Activated naive CD4-positive, alpha-beta T cell treated with anti-CD3 and anti-CD28 coated beads for 36 hours (primary cell): ENCODE measurements at regions not wholly inside any gene's neighbourhood (a gene's known extent, or its start where the extent isn't known, plus 50 kb on each side); places are given as distances from the start of the nearest gene placed in this dataset.
"Not testable (repeated sequence)": the region's sequence is repeated elsewhere in the genome, so short reads cannot be mapped to it uniquely, and the experiment has no call there.

Source experiments
- CTCF ChIA-PET: fragments of 350-600 bp; sonication (Branson Sonifier 250); formaldehyde crosslinking; loops from one replicate; lab custom pipeline; 2021; ENCODE audit warnings: antibody characterized with exemption; lab: Charles Lee
- DNase-seq: peaks from one replicate; pipeline ENCODE4 v3.0.0-alpha.2; 2020
- H3K27ac Mint-ChIP-seq: one replicate; pipeline ENCODE4 v1.8.0; 2021; ENCODE audit warnings: mild to moderate bottlenecking, mixed read lengths
- H3K27me3 Mint-ChIP-seq: one replicate; pipeline ENCODE4 v1.8.0; 2021; ENCODE audit warnings: low read depth, mixed read lengths
- H3K36me3 Mint-ChIP-seq: one replicate; pipeline ENCODE4 v1.8.0; 2021; ENCODE audit warnings: low read depth, mixed read lengths
- H3K4me1 Mint-ChIP-seq: one replicate; pipeline ENCODE4 v1.8.0; 2021; ENCODE audit warnings: low read depth, mixed read lengths
- H3K4me3 Mint-ChIP-seq: one replicate; pipeline ENCODE4 v1.8.0; 2021; ENCODE audit warnings: mild to moderate bottlenecking, moderate library complexity, mixed read lengths
- H3K9me3 Mint-ChIP-seq: one replicate; pipeline ENCODE4 v1.8.0; 2021; ENCODE audit warnings: mixed read lengths
- intact Hi-C: fragments of 100-400 bp; cut with micrococcal nuclease; formaldehyde crosslinking; loops from one replicate; pipeline ENCODE4 v1.15.1; 2023

- DNase-seq, result no peak
- Mint-ChIP-seq H3K27ac (no peak overlapping the region), H3K4me1 (no peaks in the 10 kb centered on the region), H3K9me3 (peaks cover 13% of the 10 kb centered on the region), H3K36me3 (no peaks in the 10 kb centered on the region), H3K27me3 (no peaks in the 10 kb centered on the region), H3K4me3 (no peak overlapping the region)
- intact Hi-C loops, result loop anchor here (1.0 kb wide), 1 partner anchor 36 kb away; no protein-coding TSS in a partner anchor
- CTCF ChIA-PET, result no interaction called here
These were observed 268.4 kb upstream of the RGPD4 start for GRCh38 chr2:107558295-107558694.

GRCh38 chr2:107569496-107569895, 257.2 kb upstream of the RGPD4 start:
- Mint-ChIP-seq H3K27ac (no peak overlapping the region), H3K4me3 (no peak overlapping the region), H3K36me3 (no peaks in the 10 kb centered on the region), H3K27me3 (no peaks in the 10 kb centered on the region), H3K4me1 (no peaks in the 10 kb centered on the region), H3K9me3 (no peaks in the 10 kb centered on the region)
- intact Hi-C loops, result no loop called here
- DNase-seq, result no peak
- CTCF ChIA-PET, result no interaction called here

- intact Hi-C loops, result no loop called here
- no peaks in the 10 kb centered on the region for H3K36me3 Mint-ChIP-seq
- CTCF ChIA-PET, result no interaction called here
- H3K27ac Mint-ChIP-seq, result no peak overlapping the region
- no peak for DNase-seq
- H3K4me3 Mint-ChIP-seq, result no peak overlapping the region
- H3K4me1 Mint-ChIP-seq, result no peaks in the 10 kb centered on the region
- no peaks in the 10 kb centered on the region for H3K9me3 Mint-ChIP-seq
- no peaks in the 10 kb centered on the region for H3K27me3 Mint-ChIP-seq
These were observed 255.8 kb upstream of the RGPD4 start for GRCh38 chr2:107570876-107571275.

GRCh38 chr2:107572890-107573289, 253.8 kb upstream of the RGPD4 start:
- H3K36me3 Mint-ChIP-seq, H3K27me3 Mint-ChIP-seq, intact Hi-C loops, CTCF ChIA-PET, H3K9me3 Mint-ChIP-seq, H3K27ac Mint-ChIP-seq, H3K4me1 Mint-ChIP-seq, H3K4me3 Mint-ChIP-seq: not testable (repeated sequence)
- peak; percentile 12 for DNase-seq

GRCh38 chr2:107576991-107577390, 249.7 kb upstream of the RGPD4 start:
- Mint-ChIP-seq H3K27me3 (no peaks in the 10 kb centered on the region), H3K36me3 (no peaks in the 10 kb centered on the region), H3K27ac (no peak overlapping the region), H3K9me3 (no peaks in the 10 kb centered on the region), H3K4me3 (no peak overlapping the region), H3K4me1 (no peaks in the 10 kb centered on the region)
- DNase-seq, result no peak
- intact Hi-C loops, result no loop called here
- CTCF ChIA-PET, result no interaction called here

- Mint-ChIP-seq H3K27me3 (no peaks in the 10 kb centered on the region), H3K9me3 (peaks cover 3% of the 10 kb centered on the region), H3K4me1 (no peaks in the 10 kb centered on the region), H3K36me3 (no peaks in the 10 kb centered on the region), H3K4me3 (no peak overlapping the region), H3K27ac (no peak overlapping the region)
- intact Hi-C loops, result no loop called here
- no peak for DNase-seq
- CTCF ChIA-PET, result no interaction called here
These were observed 244.2 kb upstream of the RGPD4 start for GRCh38 chr2:107582487-107582886.

GRCh38 chr2:107584577-107584976, 242.1 kb upstream of the RGPD4 start:
- Mint-ChIP-seq H3K9me3 (peaks cover 3% of the 10 kb centered on the region), H3K4me3 (no peak overlapping the region), H3K4me1 (no peaks in the 10 kb centered on the region), H3K36me3 (no peaks in the 10 kb centered on the region), H3K27me3 (no peaks in the 10 kb centered on the region), H3K27ac (no peak overlapping the region)
- intact Hi-C loops, result no loop called here
- no peak for DNase-seq
- CTCF ChIA-PET, result no interaction called here

GRCh38 chr2:107585851-107586250, 240.8 kb upstream of the RGPD4 start:
- Mint-ChIP-seq H3K27me3 (no peaks in the 10 kb centered on the region), H3K9me3 (peaks cover 3% of the 10 kb centered on the region), H3K27ac (no peak overlapping the region), H3K36me3 (no peaks in the 10 kb centered on the region), H3K4me1 (no peaks in the 10 kb centered on the region), H3K4me3 (no peak overlapping the region)
- intact Hi-C loops, result no loop called here
- DNase-seq, result no peak
- CTCF ChIA-PET, result no interaction called here

GRCh38 chr2:107588181-107588580, 238.5 kb upstream of the RGPD4 start:
- Mint-ChIP-seq H3K27ac (no peak overlapping the region), H3K9me3 (peaks cover 3% of the 10 kb centered on the region), H3K36me3 (no peaks in the 10 kb centered on the region), H3K4me1 (no peaks in the 10 kb centered on the region), H3K27me3 (no peaks in the 10 kb centered on the region), H3K4me3 (no peak overlapping the region)
- intact Hi-C loops, result no loop called here
- CTCF ChIA-PET, result no interaction called here
- no peak for DNase-seq

- no peaks in the 10 kb centered on the region for H3K4me1 Mint-ChIP-seq
- intact Hi-C loops, result no loop called here
- CTCF ChIA-PET, result no interaction called here
- DNase-seq, result no peak
- no peak overlapping the region for H3K4me3 Mint-ChIP-seq
- no peaks in the 10 kb centered on the region for H3K27me3 Mint-ChIP-seq
- no peak overlapping the region for H3K27ac Mint-ChIP-seq
- peaks cover 2% of the 10 kb centered on the region for H3K9me3 Mint-ChIP-seq
- H3K36me3 Mint-ChIP-seq, result no peaks in the 10 kb centered on the region
These were observed 237.6 kb upstream of the RGPD4 start for GRCh38 chr2:107589079-107589491.

- Mint-ChIP-seq H3K4me1 (no peaks in the 10 kb centered on the region), H3K36me3 (no peaks in the 10 kb centered on the region), H3K9me3 (no peaks in the 10 kb centered on the region), H3K27me3 (no peaks in the 10 kb centered on the region), H3K27ac (no peak overlapping the region), H3K4me3 (no peak overlapping the region)
- intact Hi-C loops, result no loop called here
- no peak for DNase-seq
- CTCF ChIA-PET, result no interaction called here
These were observed 235.0 kb upstream of the RGPD4 start for GRCh38 chr2:107591561-107592279.

- H3K9me3 Mint-ChIP-seq, result no peaks in the 10 kb centered on the region
- CTCF ChIA-PET, result no interaction called here
- H3K27me3 Mint-ChIP-seq, result no peaks in the 10 kb centered on the region
- H3K4me3 Mint-ChIP-seq, result no peak overlapping the region
- H3K36me3 Mint-ChIP-seq, result no peaks in the 10 kb centered on the region
- no peaks in the 10 kb centered on the region for H3K4me1 Mint-ChIP-seq
- H3K27ac Mint-ChIP-seq, result no peak overlapping the region
- intact Hi-C loops, result no loop called here
- DNase-seq, result no peak
These were observed 234.4 kb upstream of the RGPD4 start for GRCh38 chr2:107592280-107592624.

GRCh38 chr2:107595285-107595684, 231.4 kb upstream of the RGPD4 start:
- CTCF ChIA-PET, result no interaction called here
- no peak for DNase-seq
- Mint-ChIP-seq H3K27ac (no peak overlapping the region), H3K27me3 (no peaks in the 10 kb centered on the region), H3K36me3 (no peaks in the 10 kb centered on the region), H3K4me3 (no peak overlapping the region), H3K4me1 (no peaks in the 10 kb centered on the region), H3K9me3 (no peaks in the 10 kb centered on the region)
- intact Hi-C loops, result no loop called here
